ENCODE measurements at regions not wholly inside any gene's neighbourhood (a gene's known extent, or its start where the extent isn't known, plus 50 kb on each side); places are given as distances from the start of the nearest gene placed in this dataset.
"Not testable (repeated sequence)": the region's sequence is repeated elsewhere in the genome, so short reads cannot be mapped to it uniquely, and the experiment has no call there.

DNA sequence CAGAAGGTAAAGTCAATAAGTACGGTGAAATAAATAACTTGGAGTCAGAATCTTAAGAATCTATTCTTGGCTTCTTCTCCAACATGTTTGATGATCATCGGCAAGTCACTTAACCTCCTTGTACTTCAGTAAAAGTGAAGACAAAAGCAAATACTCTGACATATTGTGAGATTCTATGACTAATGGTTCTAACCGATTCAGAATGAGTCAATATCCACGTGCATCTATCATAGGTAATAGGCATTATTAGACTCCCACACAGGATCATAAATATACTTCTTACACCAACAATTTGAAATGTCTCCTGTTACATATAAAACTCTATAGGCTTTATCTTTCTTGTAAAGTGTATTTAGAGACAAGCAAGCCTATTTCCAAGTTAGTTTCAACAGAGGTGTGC, 144.4 kb upstream of the ATXN7L3B start:
- no peak for DNase-seq (ENCODE audit: low spot score)

DNA sequence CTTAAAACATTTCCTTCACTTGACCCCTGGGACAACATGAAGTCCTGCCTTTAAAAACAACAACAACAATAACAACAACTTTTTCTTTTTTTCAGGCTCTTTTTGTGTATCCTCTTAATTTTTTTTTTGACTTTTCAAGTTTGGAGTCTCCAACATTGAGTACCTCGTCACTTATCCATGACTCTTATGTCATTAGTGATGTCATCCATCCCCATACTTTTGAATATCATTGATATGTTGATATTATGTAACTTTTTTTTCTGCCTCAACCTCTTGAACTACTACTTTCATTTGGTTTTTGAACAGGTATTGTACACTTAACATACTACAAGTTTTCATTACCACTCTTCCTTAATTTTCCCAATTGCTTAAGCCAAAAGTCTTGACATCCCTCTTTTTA, 143.0 kb upstream of the ATXN7L3B start:
- DNase-seq (ENCODE audit: low spot score) = no peak

DNA sequence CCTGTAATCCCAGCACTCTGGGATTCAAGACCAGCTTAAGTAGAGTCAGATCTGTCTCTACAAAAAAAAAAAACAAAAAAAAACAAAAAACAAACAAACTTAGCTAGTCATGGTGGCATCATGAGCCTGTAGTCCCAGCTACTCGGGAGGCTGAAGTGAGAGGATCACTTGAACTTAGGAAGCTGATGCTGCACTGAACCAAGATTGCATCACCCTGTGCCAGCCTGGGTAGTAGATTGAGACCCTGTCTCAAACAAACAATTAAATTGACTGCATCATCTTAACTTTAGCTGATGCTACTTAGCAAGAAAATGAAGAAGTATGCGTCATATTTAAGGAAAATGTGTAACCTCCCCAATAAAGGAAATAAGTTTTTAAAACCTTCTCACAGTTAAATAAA, 136.6 kb upstream of the ATXN7L3B start:
- no peak for DNase-seq (ENCODE audit: low spot score)

DNA sequence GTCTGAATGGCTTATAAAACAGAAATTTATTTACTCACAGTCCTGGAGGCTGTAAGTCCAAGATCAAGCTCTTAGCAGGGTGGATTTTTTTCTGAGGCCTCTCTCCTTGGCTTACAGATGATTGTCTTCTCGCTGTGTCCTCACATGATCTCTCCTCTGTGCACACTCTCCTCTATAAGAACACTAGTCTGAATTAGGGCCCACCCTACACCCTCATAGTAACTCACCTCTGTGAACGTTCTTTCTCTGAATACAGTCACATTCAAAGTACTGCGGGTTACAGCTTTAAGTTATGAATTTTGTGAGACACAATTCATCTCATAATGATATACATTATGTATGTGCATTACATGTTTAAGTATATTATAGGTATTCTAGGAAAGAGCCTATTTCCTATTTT, 135.7 kb upstream of the ATXN7L3B start:
- no peak for DNase-seq (ENCODE audit: low spot score)

DNA sequence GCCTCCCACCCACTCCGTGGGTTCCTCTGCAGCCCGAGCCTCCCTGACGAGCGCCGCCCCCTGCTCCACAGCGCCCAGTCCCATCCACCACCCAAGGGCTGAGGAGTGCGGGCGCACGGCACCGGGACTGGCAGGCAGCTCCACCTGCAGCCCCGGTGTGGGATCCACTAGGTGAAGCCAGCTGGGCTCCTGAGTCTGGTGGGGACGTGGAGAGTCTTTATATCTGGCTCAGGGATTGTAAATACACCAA, 134.5 kb upstream of the ATXN7L3B start:
- not testable (repeated sequence) for DNase-seq (ENCODE audit: low spot score)

DNA sequence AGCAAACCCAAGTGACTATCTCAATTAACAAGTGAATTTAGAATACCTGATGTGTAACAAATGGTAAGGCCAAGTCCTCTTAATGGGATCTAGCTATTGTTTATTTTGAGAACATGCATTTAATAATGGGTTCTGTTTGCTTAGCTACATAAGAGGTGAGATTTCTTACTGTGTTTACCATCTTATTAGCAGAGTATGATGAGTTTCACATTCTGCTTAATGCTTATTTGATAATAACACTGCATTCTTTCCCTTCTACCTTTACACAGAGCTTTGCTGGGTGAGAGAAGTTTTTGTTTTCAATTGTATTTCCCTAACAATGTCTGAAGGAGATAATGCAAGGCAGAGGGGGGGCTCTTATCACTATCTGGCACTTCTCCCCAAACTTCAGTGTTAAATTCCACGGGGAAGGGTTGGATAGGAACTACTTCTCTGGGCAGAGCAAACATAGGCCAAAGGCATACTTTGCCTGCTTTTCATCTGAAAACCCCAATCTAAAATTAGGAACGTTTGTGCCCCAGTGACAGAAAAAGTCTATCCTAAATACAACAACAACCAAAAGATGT, 129.0 kb upstream of the ATXN7L3B start:
- DNase-seq (ENCODE audit: low spot score) = no peak

DNA sequence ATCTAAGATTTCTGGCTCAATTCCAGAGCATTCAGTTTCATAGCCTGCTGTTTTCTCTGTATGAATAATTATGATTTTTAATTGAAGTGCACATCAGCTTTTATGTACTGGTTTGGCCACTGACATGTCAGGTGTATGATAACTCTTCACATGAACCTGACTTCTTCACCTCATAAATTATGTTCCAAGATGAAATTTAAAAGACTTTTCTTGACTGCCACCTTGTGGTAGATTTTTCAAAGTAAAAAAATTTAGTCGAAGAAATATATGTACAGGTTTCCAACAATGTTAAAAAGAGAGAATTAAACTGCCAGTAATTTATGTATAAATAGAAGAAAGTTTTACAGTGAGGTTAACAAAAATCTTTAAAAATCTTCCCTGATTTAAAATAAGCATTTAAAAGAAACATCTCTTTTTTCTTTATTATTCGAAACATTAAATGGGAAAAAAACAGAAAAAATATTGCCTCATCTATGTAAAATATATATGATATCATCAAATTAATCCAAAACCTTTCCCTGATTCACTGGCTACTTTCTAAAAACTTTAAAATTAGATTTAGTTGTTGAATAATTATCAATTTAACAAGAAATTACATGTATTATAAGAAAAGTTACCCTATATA, 124.9 kb upstream of the ATXN7L3B start:
- no peak for DNase-seq (ENCODE audit: low spot score)

DNA sequence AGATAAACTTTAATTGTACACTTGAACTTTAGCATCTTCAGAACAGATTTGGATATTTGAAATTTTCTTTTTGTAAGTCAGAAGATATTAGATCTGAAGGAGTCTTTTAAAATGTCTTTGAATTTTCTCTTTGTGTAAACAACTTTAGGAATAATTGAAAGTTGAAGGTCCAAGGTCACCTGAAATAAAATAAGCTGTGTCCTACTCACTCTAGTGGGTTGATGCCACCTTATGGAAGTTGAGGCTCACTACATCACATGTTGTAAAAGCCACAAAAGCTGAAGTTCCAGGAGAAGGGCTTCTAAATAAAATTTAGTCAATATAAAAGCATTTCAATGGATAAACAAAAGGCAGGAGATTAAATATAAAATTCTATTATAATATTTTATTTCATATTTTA, 122.0 kb upstream of the ATXN7L3B start:
- no peak for DNase-seq (ENCODE audit: low spot score)

DNA sequence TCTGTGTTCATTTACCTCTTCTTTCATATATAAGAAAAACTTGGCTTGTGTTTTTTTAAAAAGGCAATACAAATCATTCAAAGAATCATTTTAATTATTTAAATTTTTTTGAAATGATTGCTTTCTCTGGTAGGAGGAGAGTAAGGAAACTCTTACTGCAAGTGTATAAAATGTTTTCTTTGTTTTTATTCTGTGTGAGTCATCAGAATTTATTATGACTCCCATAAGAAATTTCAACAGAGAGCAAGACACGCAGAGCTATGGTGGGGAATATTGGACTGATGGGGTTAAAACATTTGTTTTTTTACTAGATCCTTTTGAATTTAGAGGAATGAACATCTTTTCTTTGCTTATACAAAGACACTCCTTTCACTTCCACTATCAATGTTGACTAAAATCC, 119.1 kb upstream of the ATXN7L3B start:
- no peak for DNase-seq (ENCODE audit: low spot score)

DNA sequence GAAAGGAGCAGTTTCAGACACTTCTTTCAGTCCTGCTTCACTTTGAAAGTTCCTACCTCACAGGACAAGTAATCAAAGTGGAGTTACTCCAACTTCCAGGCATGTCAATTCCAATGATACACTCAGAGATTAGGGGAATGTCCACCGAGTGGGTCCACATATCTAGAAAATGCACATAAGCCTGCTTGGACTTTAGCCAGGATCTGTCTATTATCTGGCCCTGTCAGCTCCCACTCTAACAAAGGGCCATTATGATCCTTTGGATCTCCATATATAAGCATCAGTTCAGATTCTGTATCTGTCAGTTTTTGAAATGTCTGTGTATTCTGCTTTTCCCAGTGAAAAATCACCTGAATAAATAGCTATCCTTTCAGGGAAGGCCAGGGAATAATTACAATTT, 112.9 kb upstream of the ATXN7L3B start:
- no peak for DNase-seq (ENCODE audit: low spot score)

DNA sequence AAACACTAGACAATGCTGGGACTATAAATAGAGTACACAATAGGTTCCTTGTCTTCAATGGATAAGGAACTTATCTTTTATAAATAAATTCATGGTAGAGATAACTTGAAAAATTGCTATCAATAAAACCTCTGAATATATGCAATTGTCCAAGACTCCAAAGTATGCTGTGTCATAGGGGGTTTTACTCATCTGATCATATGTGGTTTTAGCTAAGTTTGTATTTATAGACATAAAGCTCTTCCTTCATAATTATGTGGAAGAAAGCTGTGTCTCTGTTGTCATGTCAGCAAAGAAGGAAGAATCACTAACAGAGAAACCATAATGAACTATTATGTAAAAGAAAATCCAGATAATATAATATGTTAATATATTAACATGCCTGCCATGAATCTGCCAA, 111.5 kb upstream of the ATXN7L3B start:
- DNase-seq (ENCODE audit: low spot score) = no peak

DNA sequence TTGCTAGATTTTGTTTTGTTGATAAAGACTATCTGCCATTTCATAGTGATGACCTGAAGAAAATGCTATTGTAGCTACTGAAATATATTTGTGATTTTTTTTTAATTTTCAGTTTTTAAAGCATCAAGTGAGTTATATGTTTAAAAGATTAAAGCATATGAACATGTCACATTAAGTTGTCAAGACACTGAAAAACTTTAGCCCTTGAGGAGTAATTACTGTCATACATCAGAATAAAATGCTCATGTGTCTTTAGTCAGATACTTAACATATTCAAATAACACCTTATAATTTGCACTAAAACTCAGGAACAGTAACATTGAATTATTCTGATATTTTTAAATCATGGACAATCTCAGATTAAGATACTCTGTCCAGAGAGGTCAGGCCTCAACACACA, 108.1 kb upstream of the ATXN7L3B start:
- DNase-seq (ENCODE audit: low spot score) = no peak

DNA sequence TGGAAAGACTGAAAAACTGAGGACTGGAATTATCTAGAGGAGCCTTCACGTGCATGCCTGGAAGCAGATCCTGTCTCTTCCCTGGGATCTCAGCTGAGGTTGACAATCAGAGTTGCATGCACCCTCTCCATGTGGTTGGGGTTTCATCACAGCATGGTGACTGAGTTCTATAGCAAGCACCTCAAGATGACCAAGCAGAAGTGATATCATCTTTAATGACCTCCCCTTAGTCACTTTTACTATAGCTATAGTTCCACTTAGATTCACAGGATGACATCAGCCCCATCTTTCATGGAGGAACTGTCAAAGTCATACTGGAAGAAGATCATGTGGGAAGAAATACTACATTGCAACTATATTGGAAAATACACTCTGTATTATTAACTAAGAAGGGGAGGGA, 105.8 kb upstream of the ATXN7L3B start:
- DNase-seq (ENCODE audit: low spot score) = no peak

DNA sequence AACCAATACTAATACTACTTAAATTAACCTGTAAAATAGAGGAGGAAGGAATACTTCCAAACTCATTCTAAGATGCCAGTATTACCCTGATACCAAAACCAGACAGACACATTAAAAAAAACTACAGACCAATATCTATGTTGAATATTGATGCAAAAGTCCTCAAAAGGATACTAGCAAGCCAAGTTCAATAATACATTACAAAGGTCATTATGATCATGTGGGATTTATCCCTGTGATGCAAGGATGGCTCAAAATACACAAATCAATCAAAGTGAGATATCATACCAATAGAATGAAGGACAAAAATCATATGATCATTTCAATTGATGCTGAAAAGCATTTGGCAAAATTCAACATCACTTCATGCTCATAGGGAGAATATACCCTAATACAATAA, 97.2 kb upstream of the ATXN7L3B start:
- no peak for DNase-seq (ENCODE audit: low spot score)

DNA sequence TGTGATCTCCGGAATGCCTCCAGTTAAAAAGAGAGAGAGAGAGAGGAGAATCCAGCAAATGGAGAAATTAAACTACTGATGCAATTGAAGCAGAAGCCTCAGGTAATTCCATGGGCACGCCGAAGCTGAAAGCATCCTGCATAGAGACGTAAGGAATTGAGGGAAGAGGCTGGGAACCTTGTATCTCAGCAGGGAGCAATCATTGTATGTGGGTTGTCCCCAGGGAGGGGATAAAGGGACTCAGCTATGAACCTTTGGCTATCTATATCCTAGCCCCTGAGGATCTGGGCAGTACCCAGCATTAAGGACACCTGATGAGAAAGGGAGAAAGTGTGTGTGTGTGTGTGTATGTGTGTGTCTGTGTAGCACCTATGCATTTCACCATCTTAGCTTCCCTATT, 95.8 kb upstream of the ATXN7L3B start:
- DNase-seq (ENCODE audit: low spot score) = no peak

DNA sequence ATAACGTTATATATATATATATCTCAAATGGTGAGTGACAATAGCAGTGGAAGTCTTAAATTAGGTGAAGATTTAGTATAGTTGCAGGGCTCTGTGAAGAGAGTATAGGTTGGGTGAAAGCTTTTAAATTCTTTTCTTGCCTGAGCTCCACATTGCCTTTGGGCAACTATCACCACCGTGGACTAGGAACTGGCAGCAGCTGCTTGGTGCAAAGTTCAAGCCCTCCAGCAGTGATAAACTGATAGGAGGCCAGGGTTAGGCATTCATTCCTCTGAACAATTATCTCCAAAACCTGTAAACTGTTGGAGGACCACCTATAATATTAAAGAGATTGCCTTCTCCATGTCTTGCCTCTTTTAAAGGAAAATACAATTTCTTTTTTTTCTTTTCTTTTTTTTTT, 91.2 kb upstream of the ATXN7L3B start:
- no peak for DNase-seq (ENCODE audit: low spot score)

DNA sequence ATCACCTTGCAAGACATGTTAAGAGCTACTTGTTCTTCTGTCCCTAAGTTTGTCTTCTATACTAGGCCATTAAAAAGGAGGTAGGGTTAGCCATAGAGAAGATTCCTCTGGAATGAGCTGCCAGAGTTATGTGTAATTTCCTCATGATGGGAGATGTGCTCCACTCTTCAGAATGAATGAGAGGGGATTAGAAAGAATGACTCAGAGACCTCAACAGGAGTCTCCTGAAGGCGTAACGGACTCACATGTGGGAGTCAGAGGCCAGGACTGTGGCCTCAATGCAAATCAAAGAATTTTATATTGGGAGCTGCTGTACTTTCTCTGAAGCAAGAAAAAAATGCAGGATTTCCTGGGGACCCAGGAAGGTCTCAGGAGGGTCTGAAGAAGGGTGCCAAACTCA, 87.8 kb upstream of the ATXN7L3B start:
- DNase-seq (ENCODE audit: low spot score) = no peak

DNA sequence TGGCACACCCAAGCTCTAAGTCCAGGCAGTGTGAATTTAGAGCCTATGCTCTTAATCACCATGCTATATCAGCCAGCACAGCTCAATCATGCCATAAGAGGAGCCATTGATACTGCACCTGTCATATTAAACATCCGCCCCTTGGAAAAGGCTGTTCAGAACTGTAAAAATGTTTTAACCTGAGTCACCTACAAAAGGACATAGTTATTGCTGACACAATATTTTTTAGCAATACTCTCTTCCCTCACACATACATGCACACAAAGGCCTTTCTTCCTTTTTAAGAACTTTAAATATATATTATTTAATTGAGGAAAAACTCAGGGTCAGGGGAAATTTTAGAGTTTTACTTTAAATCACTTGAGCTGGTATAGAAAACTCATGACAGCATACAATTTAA, 83.5 kb upstream of the ATXN7L3B start:
- no peak for DNase-seq (ENCODE audit: low spot score)

DNA sequence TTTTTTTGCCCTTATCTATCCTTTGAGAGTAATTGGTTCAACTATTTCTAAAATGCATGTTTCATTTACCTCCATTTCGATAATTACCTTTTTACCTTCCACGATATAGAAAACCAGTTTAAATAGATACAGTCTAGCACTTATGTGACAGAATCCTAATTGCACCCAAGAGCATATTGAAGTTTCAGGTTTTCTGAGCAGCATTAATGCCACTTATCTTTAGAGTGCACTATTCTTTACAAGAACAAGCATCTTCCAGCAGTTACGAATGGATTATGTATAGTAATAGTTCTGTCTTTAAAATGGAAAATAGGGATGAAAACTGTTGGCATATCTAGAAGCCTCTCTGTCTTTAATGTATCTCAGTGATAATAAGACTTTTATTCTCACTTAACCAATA, 82.2 kb upstream of the ATXN7L3B start:
- DNase-seq (ENCODE audit: low spot score) = no peak

DNA sequence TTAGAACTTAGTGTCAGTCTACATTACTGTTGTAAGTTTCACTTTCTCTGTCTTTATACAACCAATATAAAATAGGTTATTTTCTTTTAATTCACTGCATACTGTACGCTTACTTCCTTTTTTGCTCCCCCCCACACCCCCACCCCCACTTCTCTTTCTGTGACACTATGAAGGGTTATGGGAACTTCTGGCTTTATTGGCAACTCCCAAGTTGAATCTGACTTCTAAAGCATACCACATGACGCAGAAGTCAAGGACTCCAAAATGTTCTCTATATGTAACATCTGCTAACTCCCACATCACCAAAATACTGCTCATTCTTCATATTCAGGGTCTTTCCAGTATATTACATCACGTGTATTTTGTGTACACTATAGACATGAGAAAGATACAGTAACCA, 81.2 kb upstream of the ATXN7L3B start:
- DNase-seq (ENCODE audit: low spot score) = no peak

DNA sequence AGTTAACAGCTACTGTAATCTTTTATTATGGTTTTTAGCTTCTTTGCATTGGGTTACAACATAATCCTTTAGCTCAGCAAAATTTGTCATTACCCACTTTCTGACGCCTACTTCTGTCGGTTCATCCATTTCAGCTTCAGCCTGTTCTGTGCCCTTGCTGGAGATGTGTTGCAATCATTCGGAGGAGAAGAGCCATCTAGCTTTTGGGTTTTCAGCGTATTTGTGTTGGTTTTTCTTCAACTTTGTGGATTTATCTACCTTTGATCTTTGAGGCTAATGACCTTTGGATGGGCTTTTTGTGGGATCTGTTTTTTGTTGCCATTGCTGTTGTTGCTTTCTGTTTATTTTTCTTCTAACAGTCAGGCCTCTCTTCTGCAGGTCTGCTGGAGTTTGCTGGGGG, 69.2 kb upstream of the ATXN7L3B start:
- DNase-seq (ENCODE audit: low spot score) = no peak

DNA sequence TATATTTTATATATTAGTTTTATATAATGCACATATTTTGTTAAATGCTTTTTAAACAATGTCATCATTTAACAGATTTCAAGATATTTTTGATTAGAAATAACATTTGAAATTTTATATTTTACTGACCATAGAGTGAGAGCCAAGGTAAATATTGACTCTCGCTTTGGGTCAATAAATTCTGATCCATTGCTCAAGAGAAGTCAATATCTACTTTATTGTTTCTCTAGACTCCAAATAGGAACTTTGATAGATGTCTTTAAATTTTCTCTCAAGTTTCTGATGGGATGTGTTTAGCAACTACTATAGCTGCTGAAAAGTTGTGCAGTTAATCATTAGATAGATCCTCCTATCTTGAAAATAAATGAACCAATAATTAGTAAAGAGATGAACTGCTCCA, 61.4 kb upstream of the ATXN7L3B start:
- DNase-seq (ENCODE audit: low spot score) = no peak

DNA sequence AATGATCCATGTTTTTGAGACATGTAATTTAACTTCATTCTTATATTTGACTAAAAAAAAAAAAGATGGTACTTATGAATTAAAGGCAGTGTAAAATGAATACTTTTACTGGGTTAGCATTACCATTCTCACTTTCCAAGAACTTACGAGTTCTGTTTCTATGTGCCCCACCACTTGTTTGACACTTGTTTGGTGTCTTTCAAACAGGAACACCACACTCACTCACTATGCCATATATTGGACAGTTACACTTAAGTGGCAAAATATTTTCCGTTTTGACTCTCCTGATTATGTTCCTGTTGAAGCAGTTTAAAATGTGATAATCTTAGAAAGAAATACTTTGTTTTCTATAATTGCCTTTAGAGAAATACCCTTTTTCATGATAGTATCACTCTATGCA, 56.6 kb upstream of the ATXN7L3B start:
- DNase-seq (ENCODE audit: low spot score) = no peak

DNA sequence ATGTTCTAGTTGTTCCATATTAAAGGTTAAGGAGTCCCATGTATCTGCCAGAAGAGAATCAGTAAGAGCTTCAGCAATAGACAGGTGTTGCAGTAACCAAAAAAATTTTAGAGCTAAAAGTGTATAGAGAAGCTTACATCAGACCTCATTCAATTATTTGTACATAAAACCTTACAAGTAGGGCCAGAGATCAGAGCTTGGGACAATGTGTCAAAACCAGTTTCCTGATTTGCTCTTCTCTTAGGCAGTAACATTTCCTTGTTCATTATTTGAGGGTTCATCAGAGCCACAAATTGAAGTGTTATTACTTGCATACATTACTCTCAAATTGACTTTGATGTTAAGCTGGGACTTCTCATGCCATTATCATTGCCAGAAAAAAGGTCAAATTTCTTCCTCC, 55.5 kb upstream of the ATXN7L3B start:
- DNase-seq (ENCODE audit: low spot score) = no peak

DNA sequence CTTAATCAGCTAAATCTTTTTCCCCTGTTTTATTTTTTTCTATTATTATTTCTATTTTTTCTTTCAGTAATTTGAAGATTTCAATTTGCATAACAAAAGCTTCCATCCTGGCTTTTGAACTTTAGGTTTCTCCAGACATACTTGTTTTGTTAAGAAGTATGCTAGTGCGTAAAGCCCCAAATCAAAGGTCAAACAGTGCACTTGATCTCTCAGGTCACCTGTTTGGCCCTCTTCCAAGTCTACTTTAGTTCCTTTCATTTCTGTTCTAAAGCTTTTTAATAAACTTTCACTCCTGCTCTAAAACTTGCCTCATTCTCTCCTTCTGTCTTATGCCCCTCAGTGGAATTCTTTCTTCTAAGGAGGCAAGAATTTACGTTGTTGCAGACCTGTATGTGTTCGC, 54.6 kb upstream of the ATXN7L3B start:
- DNase-seq (ENCODE audit: low spot score) = no peak

Measured in hematopoietic multipotent progenitor cell treated with erythropoietin and hydrocortisone succinate and interleukin-3 and kit ligand, for 17 days (in vitro differentiated cells).